GM21786 (cell line): ENCODE measurements at regions not wholly inside any gene's neighbourhood (a gene's known extent, or its start where the extent isn't known, plus 50 kb on each side); places are given as distances from the start of the nearest gene placed in this dataset.

Experiments used
- ATAC-seq: cut with Tn5 transposase; IDR thresholded peaks from one replicate; pipeline ENCODE4 v1.9.1; 2021; ENCODE audit not compliant: unreplicated experiment

- no peak for ATAC-seq
These were observed 523.2 kb upstream of the IGFBP7 start for GRCh38 chr4:57633212-57633859.

- ATAC-seq = no peak
These were observed 522.4 kb upstream of the IGFBP7 start for GRCh38 chr4:57632564-57632963.

- ATAC-seq = no peak
These were observed 521.0 kb upstream of the IGFBP7 start for GRCh38 chr4:57631147-57631546.

GRCh38 chr4:57628004-57628403 is 517.8 kb upstream of the IGFBP7 start:
- no peak for ATAC-seq

GRCh38 chr4:57614257-57614932 is 504.2 kb upstream of the IGFBP7 start:
- no peak for ATAC-seq

GRCh38 chr4:57612279-57612678 is 502.1 kb upstream of the IGFBP7 start:
- ATAC-seq = no peak

GRCh38 chr4:57607566-57608180 is 497.5 kb upstream of the IGFBP7 start:
- ATAC-seq = no peak

- ATAC-seq = no peak
These were observed 495.2 kb upstream of the IGFBP7 start for GRCh38 chr4:57605376-57605775.

GRCh38 chr4:57602141-57602540 is 492.0 kb upstream of the IGFBP7 start:
- ATAC-seq = no peak

- ATAC-seq = no peak
These were observed 480.9 kb upstream of the IGFBP7 start for GRCh38 chr4:57591073-57591472.

GRCh38 chr4:57588557-57588956 is 478.4 kb upstream of the IGFBP7 start:
- ATAC-seq = no peak

GRCh38 chr4:57580710-57581599 is 470.8 kb upstream of the IGFBP7 start:
- no peak for ATAC-seq

- no peak for ATAC-seq
These were observed 465.2 kb upstream of the IGFBP7 start for GRCh38 chr4:57575426-57575825.

- no peak for ATAC-seq
These were observed 444.4 kb upstream of the IGFBP7 start for GRCh38 chr4:57554556-57555092.

- ATAC-seq = no peak
These were observed 443.5 kb upstream of the IGFBP7 start for GRCh38 chr4:57553728-57554127.

GRCh38 chr4:57550198-57550597 is 440.0 kb upstream of the IGFBP7 start:
- ATAC-seq = no peak

- no peak for ATAC-seq
These were observed 438.7 kb upstream of the IGFBP7 start for GRCh38 chr4:57548856-57549255.

GRCh38 chr4:57544811-57545654 is 434.8 kb upstream of the IGFBP7 start:
- no peak for ATAC-seq

GRCh38 chr4:57504797-57505530 is 394.8 kb upstream of the IGFBP7 start:
- no peak for ATAC-seq

GRCh38 chr4:57504139-57504538 is 394.0 kb upstream of the IGFBP7 start:
- no peak for ATAC-seq
